OCI-M2 (cell line): ENCODE measurements at regions not wholly inside any gene's neighbourhood (a gene's known extent, or its start where the extent isn't known, plus 50 kb on each side); places are given as distances from the start of the nearest gene placed in this dataset.
"Not testable (repeated sequence)": the region's sequence is repeated elsewhere in the genome, so short reads cannot be mapped to it uniquely, and the experiment has no call there.

Experiments
- DNase-seq: peaks from one replicate; lab custom pipeline; 2025; ENCODE audit not compliant: unreplicated experiment; lab: John Stamatoyannopoulos, UW

DNA sequence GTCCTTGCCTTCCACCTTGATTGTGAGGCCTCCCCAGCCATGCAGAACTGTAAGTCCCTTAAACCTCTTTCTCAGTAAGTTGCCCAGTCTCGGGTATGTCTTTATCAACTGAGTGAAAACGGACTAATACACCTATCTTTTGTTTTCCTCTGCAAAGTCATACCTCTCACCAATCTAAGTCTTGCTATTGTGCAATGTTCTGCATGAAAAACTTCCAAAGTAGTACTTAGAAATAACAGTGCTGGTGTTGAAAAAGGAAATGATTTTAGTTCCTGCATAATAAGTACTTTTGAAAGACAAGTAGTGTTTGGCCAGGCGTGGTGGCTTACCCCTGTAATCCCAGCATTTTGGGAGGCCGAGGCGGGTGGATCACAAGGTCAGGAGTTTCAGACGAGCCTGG lies 573.5 kb downstream of the ANKRD50 start:
- DNase-seq, result no peak

GRCh38 chr4:124143632-124144031 lies 568.9 kb downstream of the ANKRD50 start:
- no peak for DNase-seq

DNA sequence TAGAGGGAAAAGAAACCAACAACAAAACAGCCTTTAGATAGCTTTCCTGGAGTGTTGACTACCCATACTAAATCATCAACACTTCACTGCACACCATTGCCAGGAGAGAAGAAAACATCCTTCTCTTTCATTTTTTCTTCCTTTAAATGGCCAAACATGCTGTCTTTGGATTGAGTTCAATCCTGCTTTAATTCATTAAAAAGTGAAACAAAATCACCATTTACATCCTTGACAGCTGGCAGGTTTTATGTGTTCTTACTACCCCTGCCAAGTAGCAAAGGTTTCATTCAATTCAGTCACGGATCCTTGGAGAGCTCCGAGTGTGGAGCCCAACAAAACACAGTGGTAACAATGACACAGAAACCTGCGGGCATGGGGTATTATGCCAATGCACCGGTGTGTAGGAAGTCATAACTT lies 568.3 kb downstream of the ANKRD50 start:
- no peak for DNase-seq

DNA sequence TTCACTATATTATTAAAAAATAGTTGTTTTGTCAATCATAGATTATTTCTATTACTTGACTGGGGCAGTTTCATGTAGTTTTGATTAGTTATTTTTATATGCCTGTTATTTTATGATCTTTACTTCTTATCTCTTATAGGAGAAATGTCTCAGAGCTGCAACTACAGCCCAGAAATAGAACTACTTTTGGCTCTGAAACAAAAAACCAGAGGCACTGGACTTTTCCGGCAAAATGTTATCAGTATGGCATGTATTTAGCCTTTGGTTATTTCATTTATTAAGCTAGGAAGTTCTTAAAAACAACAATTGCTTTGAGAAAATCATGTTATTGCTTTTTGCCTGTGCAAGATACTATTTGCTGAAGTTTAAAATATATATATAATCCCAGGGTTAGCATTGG lies 566.5 kb downstream of the ANKRD50 start:
- no peak for DNase-seq

GRCh38 chr4:124151031-124151430 lies 561.5 kb downstream of the ANKRD50 start:
- no peak for DNase-seq

- DNase-seq, result no peak
Observed at GRCh38 chr4:124152132-124152531, 560.4 kb downstream of the ANKRD50 start.

GRCh38 chr4:124155239-124155638 lies 557.3 kb downstream of the ANKRD50 start:
- no peak for DNase-seq

GRCh38 chr4:124157396-124158083 lies 555.0 kb downstream of the ANKRD50 start:
- DNase-seq, result no peak

DNA sequence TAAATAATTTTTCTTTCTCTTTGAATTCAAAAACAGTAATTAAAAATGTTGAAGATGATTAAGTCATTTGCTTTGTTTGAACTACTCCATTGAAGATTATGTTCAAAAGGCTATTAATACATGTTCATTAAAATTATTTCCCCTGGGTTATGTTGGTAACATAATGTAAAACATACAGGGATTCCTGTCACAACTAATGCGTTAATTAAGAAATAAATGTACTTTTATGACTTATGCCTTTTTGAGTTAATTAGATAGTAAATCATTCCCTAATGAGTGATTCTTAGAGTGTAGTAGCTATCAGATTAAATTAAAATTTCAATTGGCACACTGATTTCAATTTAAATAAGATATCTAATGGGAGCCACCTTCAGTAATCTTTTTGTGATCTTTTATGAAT lies 549.1 kb downstream of the ANKRD50 start:
- DNase-seq, result no peak

DNA sequence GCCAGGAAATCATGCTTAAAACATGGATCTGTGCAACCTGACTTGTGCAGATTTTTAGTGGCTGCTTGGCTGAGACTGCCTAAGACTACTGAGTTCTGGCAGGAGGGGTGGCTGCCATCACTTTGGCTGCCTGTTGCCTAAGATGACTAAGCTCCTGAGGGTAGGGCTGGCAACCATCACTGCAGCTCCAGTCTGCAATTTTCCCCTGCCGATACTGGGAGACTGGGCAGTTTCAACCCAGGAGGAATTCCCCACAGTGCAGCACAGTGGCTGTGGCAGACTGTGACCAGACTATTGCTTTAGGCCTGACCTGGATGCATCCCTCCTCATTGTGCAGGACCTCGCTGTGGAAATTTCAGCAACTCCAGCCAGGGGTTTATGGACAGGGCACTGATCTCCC lies 544.9 kb downstream of the ANKRD50 start:
- DNase-seq, result no peak

- not testable (repeated sequence) for DNase-seq
Observed at GRCh38 chr4:124169524-124169923, 543.0 kb downstream of the ANKRD50 start.

DNA sequence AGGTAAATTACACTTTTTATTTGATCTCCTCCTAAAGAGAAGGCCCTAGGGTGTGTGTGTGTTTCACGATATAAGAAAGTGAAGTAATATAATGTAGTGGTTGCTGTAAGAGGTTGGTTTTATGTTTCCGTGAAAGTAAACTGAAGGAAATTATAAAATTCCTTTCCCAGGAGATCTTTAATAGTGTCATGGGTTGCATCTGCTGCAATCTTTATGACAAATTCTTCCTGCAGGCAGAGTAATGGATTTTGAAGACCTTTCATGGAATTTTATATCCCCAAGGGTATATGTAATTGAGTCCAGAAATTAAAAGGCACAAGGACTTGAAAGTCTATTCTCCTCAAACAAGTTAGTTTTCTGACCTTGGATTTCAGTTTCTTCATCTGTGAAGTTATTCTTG lies 538.6 kb downstream of the ANKRD50 start:
- DNase-seq, result no peak

GRCh38 chr4:124177647-124178425 lies 534.7 kb downstream of the ANKRD50 start:
- no peak for DNase-seq

- no peak for DNase-seq
Observed at GRCh38 chr4:124178449-124179021, 534.0 kb downstream of the ANKRD50 start.

- DNase-seq, result no peak
Observed at GRCh38 chr4:124179506-124180186, 532.9 kb downstream of the ANKRD50 start.

DNA sequence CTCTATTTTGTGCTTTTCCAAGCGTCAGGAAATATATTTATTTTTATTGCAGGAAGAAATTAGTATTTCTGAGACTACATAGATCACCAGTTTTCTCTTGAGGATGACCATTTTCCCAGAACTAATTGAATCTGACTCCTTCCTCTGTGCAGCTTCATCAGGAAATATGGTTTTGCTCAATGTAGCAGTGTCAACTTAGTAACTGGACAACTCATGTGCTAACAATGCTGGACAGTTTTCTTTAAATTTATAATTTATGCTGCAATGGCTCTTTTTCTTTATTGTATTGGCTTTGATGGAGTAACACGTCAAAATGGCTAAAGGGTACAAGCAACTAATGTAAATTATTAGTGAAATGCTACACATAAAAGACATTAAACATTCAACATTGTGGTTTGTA lies 531.5 kb downstream of the ANKRD50 start:
- DNase-seq, result no peak

DNA sequence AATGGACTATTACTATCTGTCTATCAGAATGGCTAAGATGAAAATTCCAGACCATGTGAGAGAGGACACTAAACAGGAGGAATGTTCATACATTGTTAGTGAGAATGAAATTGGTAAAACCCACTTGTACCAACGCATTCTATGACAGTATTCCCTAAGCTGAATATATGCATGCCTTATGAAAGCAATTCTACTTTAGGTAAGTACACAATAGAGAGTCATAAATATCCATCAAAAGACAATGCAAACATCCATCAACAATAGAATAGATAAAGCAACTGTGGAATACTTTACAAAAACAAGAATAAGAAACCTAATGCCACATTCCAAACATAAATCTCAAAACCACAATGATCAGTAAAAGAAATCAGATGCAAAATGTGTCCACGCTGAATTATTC lies 529.3 kb downstream of the ANKRD50 start:
- no peak for DNase-seq

DNA sequence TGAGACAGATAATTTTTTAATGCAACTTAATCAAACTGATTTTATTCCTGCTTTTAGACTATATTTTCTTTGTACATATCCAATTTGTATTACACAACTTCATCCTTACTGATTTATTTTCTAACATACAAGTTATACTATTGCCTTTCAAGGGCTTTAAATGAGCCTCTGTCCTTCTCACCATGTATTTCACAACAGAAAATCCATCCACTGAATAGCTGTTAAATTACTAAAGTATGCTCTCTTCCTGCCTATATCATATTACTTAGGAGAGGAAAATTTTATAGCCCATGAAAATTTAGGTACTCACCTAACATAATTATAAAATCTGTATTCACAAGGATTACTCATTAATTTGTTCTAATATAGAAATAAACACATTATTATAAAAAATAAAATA lies 528.6 kb downstream of the ANKRD50 start:
- no peak for DNase-seq

DNA sequence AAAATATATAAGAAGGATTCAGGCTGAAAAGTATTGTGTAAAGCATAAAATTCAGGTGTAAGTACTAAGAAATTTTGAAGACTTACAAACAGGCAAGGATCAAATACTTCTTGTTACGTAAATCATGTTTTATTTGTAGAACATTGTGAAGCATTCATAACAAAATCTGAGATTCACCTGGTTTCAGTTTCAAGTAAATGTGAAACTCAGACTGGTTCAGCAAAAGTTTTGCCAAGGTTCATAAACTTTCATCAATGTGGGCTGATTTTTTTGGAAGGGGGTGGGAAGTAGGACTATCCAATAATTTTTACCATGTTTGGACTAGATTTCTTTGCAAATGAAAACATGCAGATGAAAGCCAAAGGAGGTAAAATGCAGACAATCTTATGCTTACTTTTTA lies 527.7 kb downstream of the ANKRD50 start:
- DNase-seq, result no peak

DNA sequence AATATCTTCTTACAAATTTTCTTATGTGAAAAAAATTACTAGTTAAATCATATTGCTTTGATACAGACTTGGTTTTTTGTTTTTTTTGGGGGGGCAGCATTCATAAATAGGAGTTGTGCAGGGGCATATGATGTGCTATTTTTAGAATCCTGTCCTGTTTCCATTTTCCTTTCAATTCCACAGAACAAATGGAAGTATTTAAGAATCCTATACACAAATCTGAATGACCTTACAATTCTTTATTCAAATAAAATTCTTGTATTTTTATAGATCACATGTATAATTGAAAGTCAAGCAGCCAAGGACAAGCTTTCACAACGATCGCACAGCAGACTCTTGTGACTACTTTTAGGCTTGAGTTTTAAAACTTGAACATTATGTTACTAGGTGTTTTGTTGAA lies 523.9 kb downstream of the ANKRD50 start:
- no peak for DNase-seq

DNA sequence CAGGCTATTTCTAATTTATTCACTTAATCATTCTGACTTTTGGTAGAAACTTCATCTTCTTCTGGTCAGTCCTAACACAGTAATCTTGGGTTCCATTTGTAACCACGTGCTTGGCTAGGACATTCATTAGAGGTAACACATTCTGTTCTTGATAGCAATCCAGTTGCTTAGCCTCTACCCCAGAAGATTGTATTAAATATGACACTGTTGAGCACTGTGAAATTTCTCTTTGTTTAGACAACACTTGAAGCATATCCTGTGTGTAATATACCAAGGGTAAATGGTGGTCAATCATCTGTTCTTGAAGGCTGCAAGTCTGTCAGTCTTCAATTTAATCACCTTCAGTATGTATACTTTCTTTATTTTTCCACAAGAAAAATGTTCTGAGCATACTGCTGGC lies 523.0 kb downstream of the ANKRD50 start:
- DNase-seq, result no peak

GRCh38 chr4:124191329-124191728 lies 521.2 kb downstream of the ANKRD50 start:
- no peak for DNase-seq
